ENCODE measurements at regions not wholly inside any gene's neighbourhood (a gene's known extent, or its start where the extent isn't known, plus 50 kb on each side); places are given as distances from the start of the nearest gene placed in this dataset.

DNA sequence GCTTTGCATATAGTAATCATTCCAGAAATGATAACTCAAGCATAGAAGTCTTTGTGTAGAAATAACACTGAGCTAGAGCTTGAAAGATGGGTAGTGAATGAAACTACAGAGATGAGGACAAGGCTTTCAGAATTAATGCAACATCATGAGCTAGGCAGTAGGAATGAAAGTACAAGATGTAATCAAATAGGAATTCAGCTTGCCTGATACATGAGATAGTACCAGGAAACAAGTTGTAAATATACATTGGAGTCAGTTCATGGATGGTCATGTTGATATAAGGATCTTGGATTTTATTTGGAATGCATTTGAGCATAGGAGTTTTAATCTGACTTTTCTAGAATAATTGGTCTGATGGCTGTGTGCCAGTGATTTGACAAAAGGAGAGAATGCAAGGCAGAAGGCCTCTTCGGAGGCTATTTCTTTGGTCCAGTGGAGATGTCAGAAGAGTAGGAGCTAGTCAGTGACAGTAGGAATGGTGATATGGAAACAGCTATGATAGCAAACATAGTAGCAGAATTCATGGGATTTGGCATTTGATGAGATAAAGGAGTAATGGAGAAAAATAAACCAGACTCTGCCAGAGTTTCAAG lies 206.4 kb upstream of the PACRGL start:
- Histone ChIP-seq H3K4me1 (ENCODE audit: low read length) (no peaks in the 10 kb centered on the region), H3K4me2 (ENCODE audit: low read depth, low read length, poor library complexity, severe bottlenecking) (no peak overlapping the region), H3K79me2 (ENCODE audit: low read length) (no peaks in the 10 kb centered on the region), H3K4me3 (ENCODE audit: low read length) (no peak overlapping the region), H4K20me1 (ENCODE audit: insufficient read depth, low read depth, low read length) (no peaks in the 10 kb centered on the region), H3K27me3 (ENCODE audit: low read length) (0 out of 2 replicates have a peak, but pooled peaks cover 4% of the 10 kb centered on the region), H3K27ac (ENCODE audit: low read length) (no peak overlapping the region), H3K9me3 (ENCODE audit: low read length) (no peaks in the 10 kb centered on the region), H3K9ac (ENCODE audit: low read length) (no peak overlapping the region), H3K9me2 (replicated peaks; ENCODE audit: insufficient read depth, low read length) (no peaks in the 10 kb centered on the region), H3K36me3 (ENCODE audit: insufficient read depth, low read length) (no peaks in the 10 kb centered on the region), H2AFZ (ENCODE audit: low read length) (no peak overlapping the region)
- DNase-seq = no peak

DNA sequence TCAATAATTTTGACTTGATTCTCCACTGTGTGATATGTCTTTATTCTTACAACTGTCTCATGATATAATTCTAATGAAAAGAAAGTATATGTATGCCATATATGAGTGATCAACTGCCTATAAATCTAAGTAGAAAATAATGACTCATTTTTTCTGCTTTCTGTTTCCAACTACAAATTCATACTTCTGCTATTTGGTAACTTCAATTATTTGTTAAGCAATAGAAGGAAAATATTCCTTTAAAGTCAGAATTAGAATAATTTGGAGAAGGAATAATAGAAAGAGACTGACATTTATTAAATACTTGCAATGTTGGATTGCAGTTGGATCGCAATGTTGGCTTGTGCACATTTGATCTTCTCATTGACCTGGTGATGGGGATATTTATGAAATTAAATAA lies 204.2 kb upstream of the PACRGL start:
- no peak for DNase-seq
- H3K27me3 ChIP-seq (ENCODE audit: low read length) = 0 out of 2 replicates have a peak, but pooled peaks cover 4% of the 10 kb centered on the region
- H3K79me2 ChIP-seq (ENCODE audit: low read length) = no peaks in the 10 kb centered on the region

DNA sequence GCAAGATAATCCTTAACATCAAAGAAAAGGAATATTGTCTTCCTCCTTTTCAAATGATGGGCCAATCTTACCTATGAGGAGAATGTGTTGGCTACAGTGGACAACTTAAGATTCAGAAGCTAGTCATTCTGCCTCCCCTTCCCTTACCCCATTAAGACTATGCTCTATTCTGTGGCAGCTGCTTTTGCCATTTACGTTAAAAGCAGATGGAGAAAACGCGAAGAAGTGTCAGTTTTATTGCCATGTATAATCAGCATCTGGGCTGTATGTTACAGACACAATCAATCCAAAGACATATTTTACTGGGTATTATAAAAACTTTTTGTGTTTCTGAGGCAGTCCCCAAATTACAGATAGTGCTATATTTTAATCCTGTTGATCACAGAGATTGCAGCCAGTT lies 196.1 kb upstream of the PACRGL start:
- Histone ChIP-seq H4K20me1 (ENCODE audit: insufficient read depth, low read depth, low read length) (no peaks in the 10 kb centered on the region), H3K79me2 (ENCODE audit: low read length) (no peaks in the 10 kb centered on the region), H3K4me2 (ENCODE audit: low read depth, low read length, poor library complexity, severe bottlenecking) (no peak overlapping the region), H3K9ac (ENCODE audit: low read length) (no peak overlapping the region), H2AFZ (ENCODE audit: low read length) (no peak overlapping the region), H3K9me2 (replicated peaks; ENCODE audit: insufficient read depth, low read length) (no peaks in the 10 kb centered on the region), H3K27ac (ENCODE audit: low read length) (no peak overlapping the region), H3K4me3 (ENCODE audit: low read length) (no peak overlapping the region), H3K36me3 (ENCODE audit: insufficient read depth, low read length) (no peaks in the 10 kb centered on the region), H3K9me3 (ENCODE audit: low read length) (no peaks in the 10 kb centered on the region), H3K4me1 (ENCODE audit: low read length) (no peaks in the 10 kb centered on the region), H3K27me3 (ENCODE audit: low read length) (no peaks in the 10 kb centered on the region)
- no peak for DNase-seq

More for the DNA sequence above, 204.2 kb upstream of the PACRGL start:
- Histone ChIP-seq H3K9ac (ENCODE audit: low read length) (no peak overlapping the region), H3K4me3 (ENCODE audit: low read length) (no peak overlapping the region), H3K4me1 (ENCODE audit: low read length) (no peaks in the 10 kb centered on the region), H2AFZ (ENCODE audit: low read length) (no peak overlapping the region), H3K27ac (ENCODE audit: low read length) (no peak overlapping the region), H3K4me2 (ENCODE audit: low read depth, low read length, poor library complexity, severe bottlenecking) (no peak overlapping the region), H3K9me3 (ENCODE audit: low read length) (no peaks in the 10 kb centered on the region), H4K20me1 (ENCODE audit: insufficient read depth, low read depth, low read length) (no peaks in the 10 kb centered on the region), H3K9me2 (replicated peaks; ENCODE audit: insufficient read depth, low read length) (no peaks in the 10 kb centered on the region), H3K36me3 (ENCODE audit: insufficient read depth, low read length) (no peaks in the 10 kb centered on the region)

DNA sequence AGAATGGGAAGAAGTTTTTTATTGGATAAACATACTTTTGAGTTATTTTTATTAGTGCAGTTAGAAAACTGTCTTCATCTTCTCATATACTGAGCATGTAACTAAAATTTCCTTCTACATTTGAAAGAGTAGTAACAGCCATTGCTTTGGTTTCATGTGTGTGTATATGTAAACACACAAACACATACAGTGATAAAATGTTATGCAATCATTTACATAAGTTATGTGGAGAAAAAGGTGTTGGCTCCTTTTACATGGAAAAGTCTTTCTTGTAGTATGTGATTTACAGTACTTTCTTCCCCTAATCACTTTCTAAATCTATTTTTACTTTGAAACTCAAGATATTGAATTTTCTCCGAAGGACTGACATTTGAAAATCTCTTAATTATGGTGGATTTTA lies 194.3 kb upstream of the PACRGL start:
- H2AFZ ChIP-seq (ENCODE audit: low read length) = no peak overlapping the region
- H3K9ac ChIP-seq (ENCODE audit: low read length) = no peak overlapping the region
- H3K4me3 ChIP-seq (ENCODE audit: low read length) = no peak overlapping the region
- no peaks in the 10 kb centered on the region for H3K4me1 ChIP-seq (ENCODE audit: low read length)
- H3K4me2 ChIP-seq (ENCODE audit: low read depth, low read length, poor library complexity, severe bottlenecking) = no peak overlapping the region
- DNase-seq = no peak
- no peaks in the 10 kb centered on the region for H3K79me2 ChIP-seq (ENCODE audit: low read length)
- no peaks in the 10 kb centered on the region for H3K27me3 ChIP-seq (ENCODE audit: low read length)
- H3K9me3 ChIP-seq (ENCODE audit: low read length) = no peaks in the 10 kb centered on the region
- H3K27ac ChIP-seq (ENCODE audit: low read length) = no peak overlapping the region
- H3K36me3 ChIP-seq (ENCODE audit: insufficient read depth, low read length) = no peaks in the 10 kb centered on the region
- H3K9me2 ChIP-seq (replicated peaks; ENCODE audit: insufficient read depth, low read length) = no peaks in the 10 kb centered on the region
- no peaks in the 10 kb centered on the region for H4K20me1 ChIP-seq (ENCODE audit: insufficient read depth, low read depth, low read length)

DNA sequence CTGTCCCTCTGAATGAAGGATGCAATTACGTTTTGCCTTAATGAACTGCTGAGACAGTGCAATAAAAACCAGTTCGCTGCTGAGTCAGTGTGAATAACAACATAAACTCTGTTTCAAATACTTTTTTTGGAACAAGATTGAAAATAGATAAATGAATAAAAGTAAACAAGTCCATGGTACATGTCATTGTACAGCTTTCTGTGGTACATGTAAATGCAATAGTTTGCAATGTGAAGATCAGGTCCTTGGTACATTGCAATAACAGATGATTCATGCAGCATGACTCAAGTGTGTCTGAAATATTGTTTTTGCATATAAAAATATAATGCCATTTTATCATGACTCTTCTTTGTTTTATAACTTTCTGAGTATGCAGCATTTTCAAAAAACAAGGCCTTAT lies 193.4 kb upstream of the PACRGL start:
- Histone ChIP-seq H3K9me2 (replicated peaks; ENCODE audit: insufficient read depth, low read length) (no peaks in the 10 kb centered on the region), H3K9ac (ENCODE audit: low read length) (no peak overlapping the region), H3K79me2 (ENCODE audit: low read length) (no peaks in the 10 kb centered on the region), H4K20me1 (ENCODE audit: insufficient read depth, low read depth, low read length) (no peaks in the 10 kb centered on the region), H3K4me1 (ENCODE audit: low read length) (no peaks in the 10 kb centered on the region), H3K9me3 (ENCODE audit: low read length) (no peaks in the 10 kb centered on the region), H2AFZ (ENCODE audit: low read length) (no peak overlapping the region), H3K4me2 (ENCODE audit: low read depth, low read length, poor library complexity, severe bottlenecking) (no peak overlapping the region), H3K27me3 (ENCODE audit: low read length) (no peaks in the 10 kb centered on the region), H3K27ac (ENCODE audit: low read length) (no peak overlapping the region), H3K4me3 (ENCODE audit: low read length) (no peak overlapping the region), H3K36me3 (ENCODE audit: insufficient read depth, low read length) (no peaks in the 10 kb centered on the region)
- no peak for DNase-seq

DNA sequence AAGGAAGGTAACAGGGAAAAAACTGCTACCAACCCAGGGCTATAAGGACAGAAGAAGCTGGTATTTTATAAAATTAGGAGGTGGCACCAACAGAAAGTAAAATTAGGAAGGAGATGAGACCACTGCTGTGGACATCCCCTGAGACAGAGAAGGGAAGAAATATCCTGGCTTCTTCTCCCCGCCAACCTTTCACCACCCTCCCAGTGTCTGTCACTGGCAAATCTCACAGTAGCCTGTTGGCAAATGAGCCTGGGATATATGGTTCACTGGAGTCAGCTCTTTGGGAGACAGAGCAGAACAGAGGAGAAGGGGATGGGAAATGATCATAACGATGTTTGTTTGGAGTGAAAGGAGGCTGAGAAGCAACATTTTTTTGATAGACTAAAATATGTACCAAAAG lies 190.9 kb upstream of the PACRGL start:
- Histone ChIP-seq H3K9me2 (replicated peaks; ENCODE audit: insufficient read depth, low read length) (no peaks in the 10 kb centered on the region), H3K27me3 (ENCODE audit: low read length) (no peaks in the 10 kb centered on the region), H3K79me2 (ENCODE audit: low read length) (no peaks in the 10 kb centered on the region), H4K20me1 (ENCODE audit: insufficient read depth, low read depth, low read length) (no peaks in the 10 kb centered on the region), H3K9me3 (ENCODE audit: low read length) (no peaks in the 10 kb centered on the region), H3K4me2 (ENCODE audit: low read depth, low read length, poor library complexity, severe bottlenecking) (no peak overlapping the region), H3K27ac (ENCODE audit: low read length) (no peak overlapping the region), H2AFZ (ENCODE audit: low read length) (no peak overlapping the region), H3K4me1 (ENCODE audit: low read length) (no peaks in the 10 kb centered on the region), H3K36me3 (ENCODE audit: insufficient read depth, low read length) (no peaks in the 10 kb centered on the region), H3K4me3 (ENCODE audit: low read length) (no peak overlapping the region), H3K9ac (ENCODE audit: low read length) (no peak overlapping the region)
- DNase-seq = no peak

DNA sequence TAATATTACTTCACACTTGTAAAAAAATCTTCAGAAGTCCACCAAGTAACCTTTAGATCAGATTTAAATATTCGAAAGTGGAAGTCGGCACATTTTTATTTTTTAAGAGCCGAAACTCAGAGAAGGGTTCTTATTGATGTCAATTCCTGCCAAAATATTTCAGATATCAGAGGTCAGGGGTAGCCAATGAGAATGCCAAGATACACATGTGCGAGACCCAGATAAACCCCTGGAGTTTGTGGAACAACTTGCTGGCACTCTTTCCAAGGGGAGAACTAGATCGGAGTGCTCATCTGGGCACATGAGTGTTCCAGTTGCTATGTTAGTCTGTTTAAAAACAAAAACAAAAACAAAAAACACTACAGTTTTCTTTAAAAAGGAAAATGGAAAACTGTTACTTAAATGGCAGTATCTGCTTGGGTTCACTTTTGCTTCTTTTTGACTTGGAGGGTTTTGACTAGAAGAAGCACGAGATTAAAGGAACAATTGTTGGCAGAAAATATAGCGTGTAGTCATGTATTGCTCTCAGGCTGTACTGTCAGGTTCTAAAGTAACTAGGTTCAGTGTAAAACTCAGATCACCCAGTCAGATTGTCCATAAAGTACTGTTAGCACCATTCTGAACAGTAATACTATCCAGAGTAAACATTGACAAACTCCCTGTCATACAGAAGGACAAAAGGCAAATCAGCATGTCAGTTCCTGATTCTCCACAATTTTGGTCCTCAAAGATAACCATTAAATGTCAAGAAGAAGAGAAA lies 188.0 kb upstream of the PACRGL start:
- H2AFZ ChIP-seq (ENCODE audit: low read length) = no peak overlapping the region
- no peak overlapping the region for H3K27ac ChIP-seq (ENCODE audit: low read length)
- H3K4me1 ChIP-seq (ENCODE audit: low read length) = no peaks in the 10 kb centered on the region
- H3K9me3 ChIP-seq (ENCODE audit: low read length) = no peaks in the 10 kb centered on the region
- no peaks in the 10 kb centered on the region for H3K9me2 ChIP-seq (replicated peaks; ENCODE audit: insufficient read depth, low read length)
- H3K36me3 ChIP-seq (ENCODE audit: insufficient read depth, low read length) = no peaks in the 10 kb centered on the region
- no peaks in the 10 kb centered on the region for H3K79me2 ChIP-seq (ENCODE audit: low read length)
- H3K9ac ChIP-seq (ENCODE audit: low read length) = no peak overlapping the region
- H4K20me1 ChIP-seq (ENCODE audit: insufficient read depth, low read depth, low read length) = no peaks in the 10 kb centered on the region
- H3K4me3 ChIP-seq (ENCODE audit: low read length) = no peak overlapping the region
- no peak overlapping the region for H3K4me2 ChIP-seq (ENCODE audit: low read depth, low read length, poor library complexity, severe bottlenecking)
- no peak for DNase-seq
- no peaks in the 10 kb centered on the region for H3K27me3 ChIP-seq (ENCODE audit: low read length)

DNA sequence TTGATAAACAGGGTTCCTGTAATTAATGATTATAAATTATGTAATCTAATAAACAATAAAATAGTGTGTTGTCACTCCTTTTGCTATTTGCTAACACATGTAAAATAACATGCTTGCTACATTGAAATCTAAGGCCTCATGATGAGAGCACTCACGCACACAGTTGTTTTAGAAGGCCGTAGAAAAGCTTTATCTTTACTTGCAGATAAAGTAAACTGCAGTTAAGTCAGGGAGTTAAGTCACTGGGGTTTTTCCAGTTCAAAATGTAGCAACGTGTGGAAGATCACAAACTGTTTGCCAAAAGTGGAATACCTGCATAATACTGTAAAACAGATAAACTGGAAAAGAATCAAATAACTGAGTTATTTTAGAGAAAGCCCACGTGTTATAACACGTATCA lies 187.3 kb upstream of the PACRGL start:
- Histone ChIP-seq H3K4me2 (ENCODE audit: low read depth, low read length, poor library complexity, severe bottlenecking) (no peak overlapping the region), H3K4me1 (ENCODE audit: low read length) (no peaks in the 10 kb centered on the region), H3K9ac (ENCODE audit: low read length) (no peak overlapping the region), H2AFZ (ENCODE audit: low read length) (no peak overlapping the region), H3K27ac (ENCODE audit: low read length) (no peak overlapping the region), H3K9me2 (replicated peaks; ENCODE audit: insufficient read depth, low read length) (no peaks in the 10 kb centered on the region), H3K4me3 (ENCODE audit: low read length) (no peak overlapping the region), H3K27me3 (ENCODE audit: low read length) (no peaks in the 10 kb centered on the region), H4K20me1 (ENCODE audit: insufficient read depth, low read depth, low read length) (no peaks in the 10 kb centered on the region), H3K36me3 (ENCODE audit: insufficient read depth, low read length) (no peaks in the 10 kb centered on the region), H3K9me3 (ENCODE audit: low read length) (no peaks in the 10 kb centered on the region), H3K79me2 (ENCODE audit: low read length) (no peaks in the 10 kb centered on the region)
- no peak for DNase-seq
